GM10266 (cell line): ENCODE measurements at regions not wholly inside any gene's neighbourhood (a gene's known extent, or its start where the extent isn't known, plus 50 kb on each side); places are given as distances from the start of the nearest gene placed in this dataset.

Experiments
- DNase-seq: peaks from one replicate; pipeline ENCODE4 v3.0.0; 2012; ENCODE audit errors: extremely low spot score
- CTCF ChIP-seq: IDR thresholded peaks from 2 replicates; pipeline ENCODE4 v1.5.1; 2012; ENCODE audit warnings: mild to moderate bottlenecking, low read depth; ENCODE audit not compliant: control insufficient read depth, insufficient read depth; ENCODE audit errors: missing control alignments

- TF ChIP-seq CTCF: no peak
- DNase-seq: no peak
Observed at GRCh38 chr4:13957871-13958270, 330.3 kb upstream of the BOD1L1 start.

GRCh38 chr4:13963601-13964000, 336.1 kb upstream of the BOD1L1 start:
- DNase-seq: no peak
- TF ChIP-seq CTCF: no peak

GRCh38 chr4:13966231-13967195, 339.0 kb upstream of the BOD1L1 start:
- no peak for DNase-seq
- no peak for TF ChIP-seq CTCF

- no peak for TF ChIP-seq CTCF
- no peak for DNase-seq
Observed at GRCh38 chr4:13968723-13969122, 341.2 kb upstream of the BOD1L1 start.

GRCh38 chr4:13970349-13970748, 342.8 kb upstream of the BOD1L1 start:
- DNase-seq: no peak
- TF ChIP-seq CTCF: no peak

- no peak for DNase-seq
- TF ChIP-seq CTCF: no peak
Observed at GRCh38 chr4:13977746-13978145, 350.2 kb upstream of the BOD1L1 start.
